SH-SY5Y (cell line): ENCODE measurements at regions not wholly inside any gene's neighbourhood (a gene's known extent, or its start where the extent isn't known, plus 50 kb on each side); places are given as distances from the start of the nearest gene placed in this dataset.

Experiments used
- GATA2 ChIP-seq: IDR thresholded peaks from 2 replicates; pipeline ENCODE4 v1.6.1; 2011; ENCODE audit warnings: mild to moderate bottlenecking, low read depth, low read length
- GATA3 ChIP-seq: IDR thresholded peaks from 2 replicates; pipeline ENCODE4 v1.6.1; 2011; ENCODE audit warnings: low read depth, mild to moderate bottlenecking, low read length, moderate library complexity

- TF ChIP-seq GATA2 (no peak), GATA3 (no peak)
Measured at GRCh38 chr7:18081617-18082016, 54.0 kb upstream of the PRPS1L1 start.

GRCh38 chr7:18082169-18082568, 54.5 kb upstream of the PRPS1L1 start:
- no peak for TF ChIP-seq GATA3
- TF ChIP-seq GATA2: no peak

DNA sequence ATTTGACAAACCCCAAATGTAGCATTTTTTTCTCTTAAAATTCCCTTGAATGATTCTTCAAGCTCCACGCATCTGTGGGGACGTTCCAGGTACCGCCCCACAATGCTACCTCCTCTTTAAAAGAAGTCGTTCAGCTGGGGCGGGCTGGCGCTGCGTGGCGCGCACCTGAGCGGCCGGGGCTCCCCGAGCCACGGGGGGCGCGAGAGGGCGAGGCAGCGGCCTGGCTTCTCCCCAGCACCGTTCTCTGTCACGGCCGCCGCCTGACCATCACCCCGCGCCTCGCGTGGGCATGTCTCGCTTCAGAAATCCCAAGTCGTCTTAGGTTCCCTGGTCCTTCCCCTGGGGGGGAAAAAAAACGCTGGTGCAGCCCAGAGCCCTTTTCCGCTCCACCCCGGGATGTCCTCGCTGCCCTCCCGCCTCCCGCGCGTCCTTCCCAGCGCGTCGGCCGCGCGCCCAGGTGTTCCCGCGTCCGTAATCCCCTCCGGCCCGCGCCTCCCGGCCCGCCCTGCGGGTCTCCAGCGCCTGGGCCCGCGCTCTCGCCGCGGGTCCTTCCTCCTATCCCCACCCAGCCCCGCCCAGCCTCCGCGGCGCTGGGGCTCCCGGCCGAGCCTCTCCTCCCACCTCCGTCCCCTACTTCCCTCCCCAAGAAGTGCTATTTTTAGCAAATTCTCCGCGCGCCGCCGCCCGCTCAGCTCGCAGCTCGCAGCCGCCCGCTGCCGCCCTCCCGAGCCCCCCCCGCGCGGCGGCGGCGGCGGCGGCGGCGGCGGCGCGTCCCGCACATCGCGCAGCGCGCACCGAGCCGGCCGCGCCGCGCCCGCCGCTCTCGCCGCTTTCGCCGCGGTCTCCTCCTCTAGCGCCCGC, 58.7 kb upstream of the PRPS1L1 start:
- TF ChIP-seq GATA3 (no peak), GATA2 (no peak)

DNA sequence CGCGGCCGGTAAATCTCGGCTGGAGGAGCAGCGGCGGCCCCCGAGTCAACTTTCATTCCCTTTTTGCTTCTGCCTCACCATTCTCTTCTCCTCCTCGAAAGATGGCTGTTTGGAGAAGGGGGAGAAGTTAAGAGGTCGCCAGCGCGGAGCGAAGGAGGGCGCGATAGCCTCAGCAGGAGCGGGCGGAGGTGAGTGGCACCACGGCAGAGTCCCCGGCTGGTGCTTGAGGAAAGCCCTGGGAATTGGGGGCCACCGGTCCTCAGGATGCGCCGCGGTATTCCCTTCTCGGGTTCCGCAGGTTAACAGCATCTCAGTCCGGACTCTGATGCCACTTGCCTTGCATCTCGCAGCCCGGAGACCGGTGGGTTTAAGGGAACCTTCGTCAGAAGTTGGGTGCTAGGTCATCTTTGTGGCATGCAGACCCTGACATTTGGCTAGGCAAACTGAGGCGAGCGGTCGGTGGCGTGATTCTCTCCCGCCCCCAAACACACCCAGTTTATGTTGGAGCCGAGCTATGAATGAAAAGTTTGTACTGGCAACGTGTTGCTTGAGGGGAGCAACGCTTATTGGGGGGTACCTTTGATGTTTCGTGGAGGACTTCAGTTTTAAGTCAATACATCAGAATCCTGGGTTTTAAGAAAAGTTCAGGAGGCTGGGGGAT, 59.5 kb upstream of the PRPS1L1 start:
- no peak for TF ChIP-seq GATA2
- TF ChIP-seq GATA3: no peak

DNA sequence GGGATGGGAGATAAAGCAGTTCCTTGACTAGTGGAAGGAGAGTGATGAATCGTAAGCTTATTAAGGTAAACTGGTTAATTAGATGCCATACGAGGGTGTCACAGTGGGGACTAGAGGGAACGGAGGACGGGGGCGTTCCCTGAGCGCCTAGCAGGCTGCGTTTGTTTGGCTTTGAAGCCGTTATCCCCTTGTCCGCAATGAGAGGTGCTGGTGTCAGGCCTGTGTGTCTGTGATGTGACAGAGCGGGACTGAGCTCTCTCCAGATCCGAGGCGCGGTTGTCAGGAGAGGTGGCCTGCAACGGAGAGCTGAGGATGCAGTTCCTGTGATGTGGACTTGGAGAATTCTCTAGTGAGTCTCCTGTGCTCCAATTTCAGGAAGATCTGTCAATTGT, 60.0 kb upstream of the PRPS1L1 start:
- TF ChIP-seq GATA2 (no peak), GATA3 (no peak)

DNA sequence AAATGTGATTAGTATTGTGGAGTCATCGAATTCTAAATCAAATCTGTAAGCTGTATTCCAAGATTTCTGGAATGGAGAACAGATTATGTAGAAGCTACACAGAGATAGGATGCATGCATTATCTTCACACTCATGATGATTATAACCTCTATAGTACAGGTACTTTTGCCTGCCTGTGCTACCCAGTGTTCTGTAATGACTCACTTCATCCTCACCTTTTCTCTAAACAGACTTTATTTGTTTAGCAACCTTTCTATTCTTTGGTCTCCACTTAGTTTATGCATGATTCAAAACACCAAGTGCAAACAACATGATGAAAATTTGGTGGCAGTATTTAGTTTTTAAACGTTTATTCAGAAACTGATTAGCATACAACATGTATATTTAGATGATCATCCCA, 68.4 kb upstream of the PRPS1L1 start:
- TF ChIP-seq GATA3 (no peak), GATA2 (no peak)

- TF ChIP-seq GATA2 (no peak), GATA3 (no peak)
Measured at GRCh38 chr7:18102576-18102975, 74.9 kb upstream of the PRPS1L1 start.

DNA sequence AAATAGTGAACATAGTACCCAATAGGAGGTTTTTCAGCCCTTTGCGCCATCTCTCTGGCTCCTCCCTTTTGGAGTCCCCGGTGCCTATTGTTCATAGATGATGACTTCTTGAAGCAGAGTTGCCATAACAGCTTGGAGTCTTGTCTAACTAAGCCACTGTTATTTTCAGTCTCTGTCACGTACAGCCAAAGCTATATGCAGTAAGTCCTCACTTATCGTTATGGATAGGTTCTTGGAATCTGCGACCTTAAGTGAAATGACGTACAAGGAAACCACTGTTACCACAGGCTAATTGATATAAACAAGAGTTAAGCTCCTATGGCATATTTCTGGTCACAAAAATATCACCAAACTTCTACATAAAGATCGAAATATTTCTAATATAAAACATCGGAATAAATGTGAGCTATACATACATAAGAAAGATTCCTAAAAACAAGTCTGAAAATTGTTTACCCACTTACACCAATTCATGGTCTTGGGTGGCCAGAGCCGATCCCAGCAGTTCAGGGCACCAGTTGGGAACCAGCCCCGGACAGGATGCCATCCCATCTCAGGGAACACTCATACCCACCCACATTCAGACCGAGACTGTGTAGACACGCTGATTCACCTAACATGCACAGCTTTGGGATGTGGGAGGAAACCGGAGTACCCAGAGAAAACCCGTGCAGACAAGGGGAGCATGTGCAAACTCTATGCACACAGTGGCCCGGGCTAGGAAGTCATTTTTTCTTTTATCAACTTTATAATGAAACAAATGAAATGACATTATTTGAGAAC, 76.0 kb upstream of the PRPS1L1 start:
- no peak for TF ChIP-seq GATA2
- no peak for TF ChIP-seq GATA3

- TF ChIP-seq GATA3: no peak
- TF ChIP-seq GATA2: no peak
Measured at GRCh38 chr7:18109762-18110161, 82.1 kb upstream of the PRPS1L1 start.

- no peak for TF ChIP-seq GATA3
Measured at GRCh38 chr7:18116661-18117060, 89.0 kb upstream of the PRPS1L1 start.

GRCh38 chr7:18117482-18117881, 89.8 kb upstream of the PRPS1L1 start:
- TF ChIP-seq GATA2 (no peak), GATA3 (no peak)

DNA sequence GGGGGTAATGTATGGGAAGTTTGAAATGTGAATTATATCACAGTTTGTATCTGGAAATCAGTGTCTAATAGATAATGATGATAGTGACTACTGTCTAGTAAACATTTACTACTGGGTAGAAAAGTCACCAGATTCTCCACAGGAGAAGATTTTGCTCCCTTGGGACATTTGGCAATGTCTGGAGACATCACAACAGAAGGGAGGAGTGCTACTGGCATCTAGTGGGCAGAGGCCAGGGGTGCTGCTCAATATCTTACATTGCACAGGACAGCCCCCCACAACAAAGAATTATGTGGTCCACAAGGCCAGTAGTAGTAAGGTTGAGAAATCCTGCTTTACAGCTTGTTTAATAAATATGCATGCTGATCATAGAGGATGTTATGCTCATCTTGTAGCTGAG, 92.3 kb upstream of the PRPS1L1 start:
- TF ChIP-seq GATA2: no peak
- no peak for TF ChIP-seq GATA3

GRCh38 chr7:18123508-18124239, 96.0 kb upstream of the PRPS1L1 start:
- TF ChIP-seq GATA3: no peak
- no peak for TF ChIP-seq GATA2

DNA sequence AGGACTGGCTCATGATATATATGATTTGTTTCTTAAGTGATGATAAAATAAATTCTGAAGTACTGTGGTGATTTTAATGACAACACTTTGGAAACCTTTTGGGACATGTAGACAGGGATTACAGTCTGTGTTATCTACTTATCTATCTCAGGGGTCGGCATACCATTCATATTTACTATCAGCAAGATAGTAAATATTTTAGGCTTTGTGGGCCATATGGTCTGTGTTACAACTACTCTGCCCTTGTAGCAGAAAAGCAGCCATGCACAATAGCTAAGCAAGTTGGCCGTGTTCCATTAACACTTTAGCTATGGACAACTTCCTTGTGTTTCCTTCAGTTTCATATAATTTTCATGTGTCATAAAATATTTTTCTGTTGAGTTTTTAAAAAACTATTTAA, 97.8 kb upstream of the PRPS1L1 start:
- no peak for TF ChIP-seq GATA3
- no peak for TF ChIP-seq GATA2

DNA sequence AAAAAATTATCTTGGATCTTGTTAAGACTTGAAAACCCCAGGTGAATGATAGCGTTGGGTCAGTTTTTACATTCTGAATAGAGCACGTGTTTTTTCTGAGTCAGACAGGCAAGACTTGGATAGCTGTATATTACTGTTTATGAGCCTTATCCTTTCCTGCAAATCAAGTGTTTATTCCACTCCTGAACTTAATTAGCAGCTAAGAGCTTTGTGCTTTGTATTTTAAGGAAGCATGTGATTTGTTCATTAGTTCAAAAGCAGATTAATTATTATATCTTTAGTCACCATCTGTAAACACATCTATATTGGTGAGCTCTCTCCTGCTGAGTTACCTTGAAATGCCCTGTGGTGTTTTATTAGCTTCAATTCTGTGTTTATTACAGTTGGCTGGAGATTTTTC, 98.6 kb upstream of the PRPS1L1 start:
- no peak for TF ChIP-seq GATA3
- no peak for TF ChIP-seq GATA2
